GM18517 (cell line): ENCODE measurements at regions not wholly inside any gene's neighbourhood (a gene's known extent, or its start where the extent isn't known, plus 50 kb on each side); places are given as distances from the start of the nearest gene placed in this dataset.
"Not testable (repeated sequence)": the region's sequence is repeated elsewhere in the genome, so short reads cannot be mapped to it uniquely, and the experiment has no call there.

Experiments used
- ATAC-seq: cut with Tn5 transposase; IDR thresholded peaks from one replicate; pipeline ENCODE4 v1.9.1; 2021; ENCODE audit warnings: mild to moderate bottlenecking, moderate library complexity; ENCODE audit not compliant: unreplicated experiment

GRCh38 chr2:765369-765768, 88.2 kb upstream of the TMEM18 start:
- no peak for ATAC-seq

- no peak for ATAC-seq
Observed at GRCh38 chr2:763766-764525, 86.7 kb upstream of the TMEM18 start.

GRCh38 chr2:762646-763045, 85.4 kb upstream of the TMEM18 start:
- no peak for ATAC-seq

GRCh38 chr2:761384-761783, 84.2 kb upstream of the TMEM18 start:
- ATAC-seq: no peak

GRCh38 chr2:760001-760400, 82.8 kb upstream of the TMEM18 start:
- no peak for ATAC-seq

- no peak for ATAC-seq
Observed at GRCh38 chr2:758073-758820, 81.0 kb upstream of the TMEM18 start.

GRCh38 chr2:753123-753522, 75.9 kb upstream of the TMEM18 start:
- no peak for ATAC-seq

GRCh38 chr2:751474-751873, 74.3 kb upstream of the TMEM18 start:
- ATAC-seq: no peak

- no peak for ATAC-seq
Observed at GRCh38 chr2:750628-751027, 73.4 kb upstream of the TMEM18 start.

GRCh38 chr2:747762-748351, 70.7 kb upstream of the TMEM18 start:
- no peak for ATAC-seq

- ATAC-seq: no peak
Observed at GRCh38 chr2:746697-747096, 69.5 kb upstream of the TMEM18 start.

GRCh38 chr2:744088-744487, 66.9 kb upstream of the TMEM18 start:
- no peak for ATAC-seq

GRCh38 chr2:742221-742620, 65.0 kb upstream of the TMEM18 start:
- ATAC-seq: no peak

GRCh38 chr2:741195-741496, 63.9 kb upstream of the TMEM18 start:
- no peak for ATAC-seq

- ATAC-seq: peak; percentile 49
Observed at GRCh38 chr2:740322-741194, 63.4 kb upstream of the TMEM18 start.

- not testable (repeated sequence) for ATAC-seq
Observed at GRCh38 chr2:739864-740321, 62.7 kb upstream of the TMEM18 start.

- ATAC-seq: no peak
Observed at GRCh38 chr2:736939-737338, 59.7 kb upstream of the TMEM18 start.

- ATAC-seq: no peak
Observed at GRCh38 chr2:735670-736218, 58.5 kb upstream of the TMEM18 start.

- ATAC-seq: no peak
Observed at GRCh38 chr2:734496-734895, 57.3 kb upstream of the TMEM18 start.

- ATAC-seq: no peak
Observed at GRCh38 chr2:733495-733894, 56.3 kb upstream of the TMEM18 start.

GRCh38 chr2:733001-733400, 55.8 kb upstream of the TMEM18 start:
- ATAC-seq: no peak
